ENCODE measurements at regions not wholly inside any gene's neighbourhood (a gene's known extent, or its start where the extent isn't known, plus 50 kb on each side); places are given as distances from the start of the nearest gene placed in this dataset.
A peak's percentile ranks its signal among the peaks of the same experiment; 100 is the strongest.

DNA sequence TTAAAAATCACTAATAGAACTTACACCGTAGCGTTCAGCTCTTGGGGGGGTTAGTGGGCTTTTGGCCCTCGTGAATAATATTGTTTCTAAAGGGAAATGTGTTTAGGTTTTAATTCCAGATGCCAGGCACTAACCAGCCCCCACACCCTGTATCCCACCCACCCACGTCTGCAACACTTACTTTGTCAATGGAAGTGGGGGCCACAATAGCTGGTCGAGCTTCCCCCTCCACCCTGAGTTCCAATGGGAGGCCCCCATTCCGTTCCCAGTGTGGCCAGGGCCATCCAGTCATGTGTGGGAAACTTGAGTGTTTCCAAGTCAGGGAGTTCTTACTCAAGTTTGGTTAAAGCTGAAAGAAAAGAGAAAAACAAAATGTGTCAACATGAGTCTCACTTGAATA is 271.4 kb downstream of the ENC1 start:
- no peak overlapping the region for H3K4me3 ChIP-seq
- 79 to 80% methylated on average over 6 of the region's 6 CpGs for WGBS, 2 donors
- DNase-seq: no peak
- no peak overlapping the region for H3K27ac ChIP-seq
- no peaks in the 10 kb centered on the region for H3K36me3 ChIP-seq (ENCODE audit: low read depth, missing control alignments)
- TF ChIP-seq POLR2A (IDR thresholded peaks at IDR 0.05): no peak
- TF ChIP-seq, protein P1, sequence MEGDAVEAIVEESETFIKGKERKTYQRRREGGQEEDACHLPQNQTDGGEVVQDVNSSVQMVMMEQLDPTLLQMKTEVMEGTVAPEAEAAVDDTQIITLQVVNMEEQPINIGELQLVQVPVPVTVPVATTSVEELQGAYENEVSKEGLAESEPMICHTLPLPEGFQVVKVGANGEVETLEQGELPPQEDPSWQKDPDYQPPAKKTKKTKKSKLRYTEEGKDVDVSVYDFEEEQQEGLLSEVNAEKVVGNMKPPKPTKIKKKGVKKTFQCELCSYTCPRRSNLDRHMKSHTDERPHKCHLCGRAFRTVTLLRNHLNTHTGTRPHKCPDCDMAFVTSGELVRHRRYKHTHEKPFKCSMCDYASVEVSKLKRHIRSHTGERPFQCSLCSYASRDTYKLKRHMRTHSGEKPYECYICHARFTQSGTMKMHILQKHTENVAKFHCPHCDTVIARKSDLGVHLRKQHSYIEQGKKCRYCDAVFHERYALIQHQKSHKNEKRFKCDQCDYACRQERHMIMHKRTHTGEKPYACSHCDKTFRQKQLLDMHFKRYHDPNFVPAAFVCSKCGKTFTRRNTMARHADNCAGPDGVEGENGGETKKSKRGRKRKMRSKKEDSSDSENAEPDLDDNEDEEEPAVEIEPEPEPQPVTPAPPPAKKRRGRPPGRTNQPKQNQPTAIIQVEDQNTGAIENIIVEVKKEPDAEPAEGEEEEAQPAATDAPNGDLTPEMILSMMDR (IDR thresholded peaks at IDR 0.05): no peak
- no peaks in the 10 kb centered on the region for H3K9me3 ChIP-seq
- intact Hi-C loops (cut with DNase I; ENCODE audit: low total_unique reads): no loop called here
- peaks cover 23% of the 10 kb centered on the region for H3K4me1 ChIP-seq
- no peaks in the 10 kb centered on the region for H3K27me3 ChIP-seq

DNA sequence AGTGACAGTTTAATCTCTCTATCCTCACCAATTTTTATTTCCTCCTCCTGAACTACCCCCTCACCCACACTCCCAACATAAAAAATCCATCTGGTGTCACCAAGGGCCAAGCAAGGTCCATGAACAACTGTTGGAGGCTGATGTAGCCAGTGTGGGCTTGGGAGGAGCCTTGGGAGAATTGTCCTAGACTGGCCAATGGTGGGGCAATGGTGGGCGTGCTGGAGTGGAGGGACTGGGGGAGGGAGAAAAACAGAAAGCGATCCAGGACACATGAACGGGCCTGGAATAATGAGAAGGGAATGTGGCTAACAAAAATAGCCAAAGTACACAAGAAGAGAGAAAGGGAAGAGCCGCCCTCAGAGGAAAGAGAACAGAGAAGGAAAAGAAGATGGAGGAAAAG is 272.6 kb downstream of the ENC1 start:
- Histone ChIP-seq H3K4me3 (no peak overlapping the region), H3K9me3 (no peaks in the 10 kb centered on the region), H3K27me3 (no peaks in the 10 kb centered on the region), H3K27ac (peak overlapping the region; percentile 25 to 56), H3K4me1 (peaks cover 23% of the 10 kb centered on the region), H3K36me3 (ENCODE audit: low read depth, missing control alignments) (no peaks in the 10 kb centered on the region)
- DNase-seq: no peak
- intact Hi-C loops (cut with DNase I; ENCODE audit: low total_unique reads): no loop called here
- 65 to 67% methylated on average over 4 of the region's 4 CpGs for WGBS, 2 donors
- TF ChIP-seq POLR2A (IDR thresholded peaks at IDR 0.05): no peak

DNA sequence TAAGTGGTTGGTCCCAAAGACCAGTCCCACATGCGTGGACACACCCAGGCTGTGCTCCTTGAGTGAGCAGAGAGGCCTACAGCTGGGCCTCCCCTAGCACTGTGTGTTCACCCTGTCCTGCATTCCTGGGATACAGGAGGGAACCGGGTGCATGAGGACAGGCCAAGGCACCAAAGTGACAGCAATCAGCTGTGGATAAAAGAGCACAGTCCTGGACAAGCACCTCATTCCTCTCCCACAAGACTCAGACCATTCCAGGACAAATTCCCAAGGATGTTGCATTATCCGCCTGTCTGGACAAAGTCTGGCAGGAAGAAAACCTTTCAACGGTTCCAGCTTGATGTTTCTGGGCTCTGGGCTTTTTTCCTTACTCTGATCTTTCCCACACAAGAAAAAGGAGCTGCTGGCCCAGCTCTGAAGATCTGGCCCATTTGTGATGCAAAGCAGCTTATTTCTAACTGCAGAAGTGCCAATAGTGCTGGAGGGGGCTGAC is 273.2 kb downstream of the ENC1 start:
- no peak overlapping the region for H3K4me3 ChIP-seq
- no peak for DNase-seq
- peaks cover 23% of the 10 kb centered on the region for H3K4me1 ChIP-seq
- no peaks in the 10 kb centered on the region for H3K9me3 ChIP-seq
- intact Hi-C loops (cut with DNase I; ENCODE audit: low total_unique reads): no loop called here
- H3K27ac ChIP-seq: peak overlapping the region; percentile 25 to 56
- H3K36me3 ChIP-seq (ENCODE audit: low read depth, missing control alignments): no peaks in the 10 kb centered on the region
- no peaks in the 10 kb centered on the region for H3K27me3 ChIP-seq
- 39 to 42% methylated on average over 4 of the region's 4 CpGs for WGBS, 2 donors
- no peak for TF ChIP-seq POLR2A (IDR thresholded peaks at IDR 0.05)
- TF ChIP-seq, protein P1 (IDR thresholded peaks at IDR 0.05): no peak

DNA sequence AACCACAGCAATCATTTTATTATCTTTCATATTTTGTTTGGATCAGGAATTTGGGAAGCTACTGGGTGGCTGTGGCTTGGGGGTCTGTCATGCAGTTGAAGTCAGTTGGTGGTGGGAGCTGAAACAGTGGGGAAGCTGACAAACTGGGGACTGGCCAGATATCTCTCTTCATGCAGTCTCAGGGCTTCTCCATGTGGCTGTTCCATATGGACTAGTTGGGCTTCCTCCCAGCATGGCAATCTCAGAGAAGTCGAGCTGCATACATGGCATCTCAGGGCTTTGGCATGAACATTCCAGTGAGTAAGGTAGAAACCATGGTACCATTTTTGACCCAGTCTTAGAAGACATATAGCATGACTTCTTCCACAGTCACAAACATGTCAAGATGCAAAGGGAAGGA is 274.8 kb downstream of the ENC1 start:
- H3K9me3 ChIP-seq: no peaks in the 10 kb centered on the region
- H3K27me3 ChIP-seq: no peaks in the 10 kb centered on the region
- WGBS, 2 donors: 89 to 91% methylated on average over 1 of the region's 1 CpG
- intact Hi-C loops (cut with DNase I; ENCODE audit: low total_unique reads): no loop called here
- H3K27ac ChIP-seq: no peak overlapping the region
- TF ChIP-seq, protein P1 (IDR thresholded peaks at IDR 0.05): no peak
- TF ChIP-seq POLR2A (IDR thresholded peaks at IDR 0.05): no peak
- H3K36me3 ChIP-seq (ENCODE audit: low read depth, missing control alignments): no peaks in the 10 kb centered on the region
- H3K4me3 ChIP-seq: no peak overlapping the region
- peaks cover 35% of the 10 kb centered on the region for H3K4me1 ChIP-seq
- no peak for DNase-seq

DNA sequence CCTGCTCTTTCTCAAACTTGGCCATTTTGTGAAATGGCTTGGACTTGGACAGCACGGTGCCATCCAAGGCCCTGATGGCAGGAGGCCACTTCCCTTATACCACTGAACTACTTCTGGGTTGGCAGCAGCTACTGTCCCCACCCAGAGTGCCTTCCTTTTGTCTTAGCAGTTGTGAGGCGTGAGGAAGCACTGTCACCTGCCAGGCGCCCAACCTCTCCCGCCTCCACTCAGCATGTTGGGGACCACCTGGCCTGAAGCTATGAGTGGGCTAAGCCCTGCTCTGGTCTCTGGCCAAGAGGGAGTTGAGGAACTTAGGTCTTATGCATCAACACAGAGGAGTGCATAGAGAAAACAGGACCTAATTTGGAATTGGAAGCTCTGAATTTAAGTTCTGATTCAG is 276.0 kb downstream of the ENC1 start:
- no peak for DNase-seq
- H3K4me1 ChIP-seq: peaks cover 42% of the 10 kb centered on the region
- H3K4me3 ChIP-seq: no peak overlapping the region
- no peaks in the 10 kb centered on the region for H3K36me3 ChIP-seq (ENCODE audit: low read depth, missing control alignments)
- peak overlapping the region; percentile 34 to 46 for H3K27ac ChIP-seq
- TF ChIP-seq, protein P1 (IDR thresholded peaks at IDR 0.05): no peak
- no peak for TF ChIP-seq POLR2A (IDR thresholded peaks at IDR 0.05)
- intact Hi-C loops (cut with DNase I; ENCODE audit: low total_unique reads): no loop called here
- H3K9me3 ChIP-seq: no peaks in the 10 kb centered on the region
- WGBS, 2 donors: 69 to 84% methylated on average over 3 to 4 of the region's 4 CpGs
- no peaks in the 10 kb centered on the region for H3K27me3 ChIP-seq

All from testis (tissue), 2 donors.